ENCODE measurements at regions not wholly inside any gene's neighbourhood (a gene's known extent, or its start where the extent isn't known, plus 50 kb on each side); places are given as distances from the start of the nearest gene placed in this dataset.

GRCh38 chr15:92749946-92750345 is 94.4 kb upstream of the FAM174B start:
- Histone ChIP-seq H3K4me1 (ENCODE audit: insufficient read depth, low read length) (no peaks in the 10 kb centered on the region), H3K9me3 (ENCODE audit: control insufficient read depth in 1 of 2, insufficient read depth in 1 of 2, low read length in 2 of 2) (no peaks in the 10 kb centered on the region), H3K36me3 (ENCODE audit: insufficient read depth, low read length) (no peaks in the 10 kb centered on the region), H3K27me3 (ENCODE audit: control insufficient read depth in 1 of 2, insufficient read depth in 2 of 2, low read length in 2 of 2) (no peaks in the 10 kb centered on the region), H3K27ac (ENCODE audit: low read depth in 1 of 2, low read length in 2 of 2) (no peak overlapping the region), H3K4me3 (ENCODE audit: low read length) (no peak overlapping the region)
- no peak overlapping the region for H3K4me3 Mint-ChIP-seq
- ATAC-seq (ENCODE audit: poor library complexity): no peak
- CTCF ChIA-PET: no interaction called here
- H3K9me3 Mint-ChIP-seq: no peaks in the 10 kb centered on the region
- no peak for DNase-seq
- H3K27me3 Mint-ChIP-seq: no peaks in the 10 kb centered on the region
- no peak overlapping the region for H3K27ac Mint-ChIP-seq
- intact Hi-C loops (cut with DNase I, micrococcal nuclease): no loop called here
- POLR2A ChIA-PET: no interaction called here
- no peaks in the 10 kb centered on the region for H3K36me3 Mint-ChIP-seq (ENCODE audit: low read depth)
- TF ChIP-seq CTCF (IDR thresholded peaks at IDR 0.05): no peak
- no peaks in the 10 kb centered on the region for H3K4me1 Mint-ChIP-seq (ENCODE audit: low read depth)

- TF ChIP-seq CTCF (IDR thresholded peaks at IDR 0.05): no peak
- Histone ChIP-seq H3K27ac (ENCODE audit: low read depth in 1 of 2, low read length in 2 of 2) (no peak overlapping the region), H3K27me3 (ENCODE audit: control insufficient read depth in 1 of 2, insufficient read depth in 2 of 2, low read length in 2 of 2) (no peaks in the 10 kb centered on the region), H3K36me3 (ENCODE audit: insufficient read depth, low read length) (no peaks in the 10 kb centered on the region), H3K9me3 (ENCODE audit: control insufficient read depth in 1 of 2, insufficient read depth in 1 of 2, low read length in 2 of 2) (no peaks in the 10 kb centered on the region), H3K4me3 (ENCODE audit: low read length) (no peak overlapping the region), H3K4me1 (ENCODE audit: insufficient read depth, low read length) (no peaks in the 10 kb centered on the region)
- Mint-ChIP-seq H3K27ac (no peak overlapping the region), H3K27me3 (no peaks in the 10 kb centered on the region), H3K9me3 (no peaks in the 10 kb centered on the region), H3K4me3 (no peak overlapping the region), H3K4me1 (ENCODE audit: low read depth) (no peaks in the 10 kb centered on the region), H3K36me3 (ENCODE audit: low read depth) (no peaks in the 10 kb centered on the region)
- POLR2A ChIA-PET: no interaction called here
- CTCF ChIA-PET: no interaction called here
- DNase-seq (no peak), ATAC-seq (ENCODE audit: poor library complexity) (no peak)
- intact Hi-C loops (cut with DNase I, micrococcal nuclease): no loop called here
These were observed 96.0 kb upstream of the FAM174B start for GRCh38 chr15:92751528-92751927.

- CTCF ChIA-PET: no interaction called here
These were observed 98.0 kb upstream of the FAM174B start for GRCh38 chr15:92753591-92753990.

More at GRCh38 chr15:92753591-92753990, 98.0 kb upstream of the FAM174B start:
- intact Hi-C loops (cut with DNase I, micrococcal nuclease): no loop called here
- H3K4me1 Mint-ChIP-seq (ENCODE audit: low read depth): no peaks in the 10 kb centered on the region
- H3K4me3 Mint-ChIP-seq: no peak overlapping the region
- no peak overlapping the region for H3K27ac ChIP-seq (ENCODE audit: low read depth in 1 of 2, low read length in 2 of 2)
- no peaks in the 10 kb centered on the region for H3K4me1 ChIP-seq (ENCODE audit: insufficient read depth, low read length)
- no peak for TF ChIP-seq CTCF (IDR thresholded peaks at IDR 0.05)
- no peaks in the 10 kb centered on the region for H3K27me3 Mint-ChIP-seq
- H3K27me3 ChIP-seq (ENCODE audit: control insufficient read depth in 1 of 2, insufficient read depth in 2 of 2, low read length in 2 of 2): no peaks in the 10 kb centered on the region
- H3K36me3 ChIP-seq (ENCODE audit: insufficient read depth, low read length): no peaks in the 10 kb centered on the region
- H3K27ac Mint-ChIP-seq: no peak overlapping the region
- no peaks in the 10 kb centered on the region for H3K36me3 Mint-ChIP-seq (ENCODE audit: low read depth)
- ATAC-seq (ENCODE audit: poor library complexity): no peak
- H3K9me3 ChIP-seq (ENCODE audit: control insufficient read depth in 1 of 2, insufficient read depth in 1 of 2, low read length in 2 of 2): no peaks in the 10 kb centered on the region
- DNase-seq: no peak
- no peaks in the 10 kb centered on the region for H3K9me3 Mint-ChIP-seq
- no peak overlapping the region for H3K4me3 ChIP-seq (ENCODE audit: low read length)
- POLR2A ChIA-PET: no interaction called here
